ENCODE measurements at regions not wholly inside any gene's neighbourhood (a gene's known extent, or its start where the extent isn't known, plus 50 kb on each side); places are given as distances from the start of the nearest gene placed in this dataset.

DNA sequence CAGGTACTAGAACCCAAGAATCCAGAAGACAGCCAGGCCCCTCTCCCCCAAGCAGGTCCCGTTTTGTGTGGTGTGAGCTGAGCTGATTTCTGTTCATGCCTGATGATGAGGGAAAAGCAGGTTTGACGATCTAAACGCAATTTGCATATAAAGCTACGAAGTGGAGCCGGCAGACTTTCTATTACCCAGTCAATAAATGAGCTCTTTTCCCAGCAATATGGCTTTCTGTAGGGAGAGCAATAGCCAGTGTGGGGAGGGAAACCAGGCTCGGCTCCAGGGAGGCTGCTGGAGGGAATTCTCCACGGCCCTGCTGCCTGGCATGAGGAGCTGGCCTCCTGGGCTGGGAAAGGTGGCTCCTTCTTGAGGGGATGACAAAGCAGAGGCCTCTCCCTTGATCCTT lies 140.7 kb upstream of the AJAP1 start:
- no peaks in the 10 kb centered on the region for H3K27me3 ChIP-seq (ENCODE audit: control insufficient read depth, insufficient read depth, low read length, poor library complexity, severe bottlenecking)
- H3K4me3 ChIP-seq (ENCODE audit: insufficient read depth, low read depth, low read length): no peak overlapping the region
- H3K4me1 ChIP-seq (ENCODE audit: control insufficient read depth, insufficient read depth, low read length): no peaks in the 10 kb centered on the region
- H3K36me3 ChIP-seq (ENCODE audit: control insufficient read depth, insufficient read depth, low read length): no peaks in the 10 kb centered on the region
- WGBS, 2 experiments: 77 to 78% methylated on average over 7 of the region's 7 CpGs
- H3K27ac ChIP-seq (ENCODE audit: insufficient read depth, low read depth, low read length, poor library complexity, severe bottlenecking): no peak overlapping the region
- H3K9me3 ChIP-seq (ENCODE audit: control insufficient read depth, low read length): no peaks in the 10 kb centered on the region

DNA sequence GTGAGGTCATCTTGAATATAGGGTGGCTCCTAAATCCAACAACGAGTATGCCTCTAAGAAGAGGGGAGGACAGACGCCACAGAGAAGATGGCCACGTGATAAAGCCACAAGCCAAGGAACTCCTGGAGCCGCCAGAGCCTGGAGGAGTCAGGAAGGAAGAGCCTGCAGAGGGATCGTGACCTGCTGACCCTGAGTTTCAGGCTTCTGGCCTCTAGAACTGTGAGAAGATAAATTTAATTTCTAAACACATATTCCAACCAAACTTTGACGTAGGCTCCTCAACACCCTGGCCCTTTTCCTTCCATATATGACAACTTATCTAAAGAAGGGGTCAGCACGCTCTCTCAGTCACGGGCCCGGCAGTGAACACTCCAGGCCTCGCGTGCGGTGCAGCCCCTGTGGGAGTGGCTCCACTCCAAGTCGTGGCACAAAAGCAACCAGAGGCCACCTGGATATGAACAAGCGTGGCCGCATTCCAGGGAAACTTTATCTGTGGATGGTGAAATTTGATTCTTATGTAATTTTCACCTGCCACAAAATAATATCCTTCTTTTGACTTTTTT lies 138.6 kb upstream of the AJAP1 start:
- no peaks in the 10 kb centered on the region for H3K4me1 ChIP-seq (ENCODE audit: control insufficient read depth, insufficient read depth, low read length)
- H3K9me3 ChIP-seq (ENCODE audit: control insufficient read depth, low read length): no peaks in the 10 kb centered on the region
- WGBS, 2 experiments: 91% methylated on average over 15 of the region's 15 CpGs
- no peaks in the 10 kb centered on the region for H3K36me3 ChIP-seq (ENCODE audit: control insufficient read depth, insufficient read depth, low read length)
- H3K27ac ChIP-seq (ENCODE audit: insufficient read depth, low read depth, low read length, poor library complexity, severe bottlenecking): no peak overlapping the region
- H3K4me3 ChIP-seq (ENCODE audit: insufficient read depth, low read depth, low read length): no peak overlapping the region
- no peaks in the 10 kb centered on the region for H3K27me3 ChIP-seq (ENCODE audit: control insufficient read depth, insufficient read depth, low read length, poor library complexity, severe bottlenecking)

DNA sequence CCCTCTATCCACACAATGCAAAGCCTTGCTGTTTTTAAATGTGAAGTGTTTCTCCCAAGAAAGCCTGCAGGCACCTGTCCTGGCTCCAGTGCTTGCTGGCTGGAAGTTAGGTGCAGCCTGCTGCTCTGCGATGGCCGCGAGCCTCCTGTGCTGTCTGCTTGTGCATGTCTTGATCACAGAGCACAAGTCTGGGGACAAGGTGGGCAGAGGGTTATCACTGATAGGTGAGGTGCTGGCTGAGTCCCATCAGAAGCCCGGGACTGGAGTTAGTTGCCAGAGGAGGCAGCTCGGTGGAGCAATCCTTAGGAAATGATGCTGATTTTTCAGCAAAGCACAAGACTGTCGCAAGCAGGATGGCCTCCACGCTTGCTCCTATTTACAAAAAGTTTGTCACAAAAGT lies 137.8 kb upstream of the AJAP1 start:
- Histone ChIP-seq H3K27ac (ENCODE audit: insufficient read depth, low read depth, low read length, poor library complexity, severe bottlenecking) (no peak overlapping the region), H3K9me3 (ENCODE audit: control insufficient read depth, low read length) (no peaks in the 10 kb centered on the region), H3K4me1 (ENCODE audit: control insufficient read depth, insufficient read depth, low read length) (no peaks in the 10 kb centered on the region), H3K36me3 (ENCODE audit: control insufficient read depth, insufficient read depth, low read length) (no peaks in the 10 kb centered on the region), H3K27me3 (ENCODE audit: control insufficient read depth, insufficient read depth, low read length, poor library complexity, severe bottlenecking) (no peaks in the 10 kb centered on the region), H3K4me3 (ENCODE audit: insufficient read depth, low read depth, low read length) (no peak overlapping the region)
- 91 to 92% methylated on average over 7 of the region's 7 CpGs for WGBS, 2 experiments

DNA sequence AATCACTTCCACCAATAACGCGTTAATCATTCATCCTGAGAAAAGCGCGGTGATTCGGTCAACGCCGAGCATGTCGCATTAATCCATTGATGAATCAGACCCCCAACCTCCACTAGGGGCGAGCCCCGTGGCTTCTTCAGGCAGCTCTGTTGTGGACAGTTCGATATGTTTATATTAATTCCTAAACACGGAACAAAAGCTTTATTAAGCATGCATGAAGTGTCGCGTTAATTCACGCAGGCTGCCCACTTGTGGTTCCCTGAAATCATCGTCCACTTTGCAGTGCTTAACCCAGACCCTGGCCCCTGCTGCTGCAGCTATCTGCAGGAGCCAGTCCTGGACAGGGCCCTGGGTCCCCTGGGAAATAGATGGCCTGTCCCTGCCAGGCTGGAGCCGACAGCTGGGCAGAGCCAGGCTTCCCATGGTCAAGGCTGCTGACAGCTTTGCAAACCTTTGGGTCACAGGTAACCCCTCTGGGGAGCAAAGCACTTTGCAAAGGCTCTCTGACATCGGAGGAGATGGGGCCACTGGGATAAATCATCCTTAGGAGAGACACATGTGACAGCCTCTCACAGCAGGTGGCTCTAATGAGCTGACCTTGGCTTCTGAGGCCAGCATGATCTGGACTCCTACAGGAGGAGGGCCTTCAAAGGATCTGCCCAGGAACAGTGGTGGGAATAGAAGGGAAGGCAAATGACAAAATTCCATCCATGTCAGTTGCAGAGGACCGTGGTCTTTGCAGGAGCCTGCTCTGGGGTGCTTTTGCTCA lies 137.0 kb upstream of the AJAP1 start:
- Histone ChIP-seq H3K27ac (ENCODE audit: insufficient read depth, low read depth, low read length, poor library complexity, severe bottlenecking) (no peak overlapping the region), H3K36me3 (ENCODE audit: control insufficient read depth, insufficient read depth, low read length) (no peaks in the 10 kb centered on the region), H3K4me1 (ENCODE audit: control insufficient read depth, insufficient read depth, low read length) (no peaks in the 10 kb centered on the region), H3K4me3 (ENCODE audit: insufficient read depth, low read depth, low read length) (no peak overlapping the region), H3K9me3 (ENCODE audit: control insufficient read depth, low read length) (no peaks in the 10 kb centered on the region), H3K27me3 (ENCODE audit: control insufficient read depth, insufficient read depth, low read length, poor library complexity, severe bottlenecking) (no peaks in the 10 kb centered on the region)
- WGBS, 2 experiments: 92 to 93% methylated on average over 19 of the region's 19 CpGs

DNA sequence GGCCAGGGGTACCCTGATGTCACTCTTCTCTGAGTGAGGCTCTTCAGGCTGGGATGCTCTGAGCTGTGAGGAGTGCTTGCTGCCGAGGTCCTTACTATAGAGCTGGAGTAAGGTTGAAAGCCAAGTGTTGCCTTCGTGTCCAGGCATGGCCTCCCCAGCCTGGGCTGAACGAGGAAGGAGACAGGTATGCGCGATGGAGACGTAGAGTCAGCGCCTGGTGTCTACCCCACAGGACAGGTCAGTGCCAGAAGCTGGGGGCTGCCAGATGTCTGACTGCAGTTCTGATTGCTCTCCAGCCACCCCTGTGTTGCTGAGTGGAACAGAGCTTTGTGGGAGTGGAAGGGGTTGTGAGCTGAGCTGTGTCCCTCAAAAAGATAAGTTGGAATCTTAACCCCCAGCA lies 135.8 kb upstream of the AJAP1 start:
- Histone ChIP-seq H3K4me3 (ENCODE audit: insufficient read depth, low read depth, low read length) (no peak overlapping the region), H3K36me3 (ENCODE audit: control insufficient read depth, insufficient read depth, low read length) (no peaks in the 10 kb centered on the region), H3K4me1 (ENCODE audit: control insufficient read depth, insufficient read depth, low read length) (no peaks in the 10 kb centered on the region), H3K27ac (ENCODE audit: insufficient read depth, low read depth, low read length, poor library complexity, severe bottlenecking) (no peak overlapping the region), H3K27me3 (ENCODE audit: control insufficient read depth, insufficient read depth, low read length, poor library complexity, severe bottlenecking) (no peaks in the 10 kb centered on the region), H3K9me3 (ENCODE audit: control insufficient read depth, low read length) (no peaks in the 10 kb centered on the region)
- 88% methylated on average over 7 of the region's 7 CpGs for WGBS, 2 experiments

DNA sequence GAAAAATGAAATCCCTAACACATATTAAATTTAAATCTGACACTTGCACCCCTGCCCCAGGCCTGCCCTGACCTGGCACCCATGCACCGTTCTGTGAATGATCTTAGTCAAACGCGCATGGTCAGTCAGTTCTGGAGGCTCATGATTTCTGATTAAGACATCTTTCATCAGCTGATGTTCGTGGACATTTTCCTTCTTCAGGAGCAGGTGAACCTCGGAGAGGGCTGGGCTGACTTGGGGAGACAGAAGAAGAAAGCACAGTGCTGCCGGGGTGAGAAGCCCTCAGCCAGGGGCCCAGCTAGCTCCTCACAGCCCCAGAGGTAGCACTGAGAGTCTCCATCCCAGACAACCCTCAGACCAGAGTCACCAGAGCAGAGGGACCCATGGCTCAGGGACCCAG lies 134.5 kb upstream of the AJAP1 start:
- 92 to 95% methylated on average over 6 of the region's 6 CpGs for WGBS, 2 experiments
- Histone ChIP-seq H3K9me3 (ENCODE audit: control insufficient read depth, low read length) (no peaks in the 10 kb centered on the region), H3K4me3 (ENCODE audit: insufficient read depth, low read depth, low read length) (no peak overlapping the region), H3K27me3 (ENCODE audit: control insufficient read depth, insufficient read depth, low read length, poor library complexity, severe bottlenecking) (no peaks in the 10 kb centered on the region), H3K36me3 (ENCODE audit: control insufficient read depth, insufficient read depth, low read length) (no peaks in the 10 kb centered on the region), H3K4me1 (ENCODE audit: control insufficient read depth, insufficient read depth, low read length) (no peaks in the 10 kb centered on the region), H3K27ac (ENCODE audit: insufficient read depth, low read depth, low read length, poor library complexity, severe bottlenecking) (no peak overlapping the region)

DNA sequence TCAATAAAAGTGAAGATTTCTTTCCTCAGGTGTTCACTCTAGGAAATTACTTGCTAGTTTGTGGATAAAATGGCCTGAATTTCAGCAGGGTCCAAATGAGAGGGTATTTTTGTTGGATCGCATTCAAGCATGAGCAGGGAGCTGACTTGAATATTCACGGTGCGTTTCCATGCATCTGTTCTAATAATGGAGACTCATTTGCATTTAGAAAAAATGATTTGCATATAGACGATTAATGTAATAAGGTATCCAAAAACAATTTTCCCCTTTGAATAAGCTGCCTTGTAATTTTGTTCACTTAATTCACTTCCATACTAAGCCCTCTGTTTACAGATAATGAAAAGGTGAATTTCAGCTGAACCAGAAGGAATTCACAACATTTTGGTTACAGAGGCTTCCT lies 130.9 kb upstream of the AJAP1 start:
- no peaks in the 10 kb centered on the region for H3K36me3 ChIP-seq (ENCODE audit: control insufficient read depth, insufficient read depth, low read length)
- WGBS, 2 experiments: 94 to 95% methylated on average over 3 to 4 of the region's 4 CpGs
- H3K9me3 ChIP-seq (ENCODE audit: control insufficient read depth, low read length): no peaks in the 10 kb centered on the region
- no peaks in the 10 kb centered on the region for H3K4me1 ChIP-seq (ENCODE audit: control insufficient read depth, insufficient read depth, low read length)
- no peak overlapping the region for H3K27ac ChIP-seq (ENCODE audit: insufficient read depth, low read depth, low read length, poor library complexity, severe bottlenecking)
- H3K27me3 ChIP-seq (ENCODE audit: control insufficient read depth, insufficient read depth, low read length, poor library complexity, severe bottlenecking): no peaks in the 10 kb centered on the region
- H3K4me3 ChIP-seq (ENCODE audit: insufficient read depth, low read depth, low read length): no peak overlapping the region

DNA sequence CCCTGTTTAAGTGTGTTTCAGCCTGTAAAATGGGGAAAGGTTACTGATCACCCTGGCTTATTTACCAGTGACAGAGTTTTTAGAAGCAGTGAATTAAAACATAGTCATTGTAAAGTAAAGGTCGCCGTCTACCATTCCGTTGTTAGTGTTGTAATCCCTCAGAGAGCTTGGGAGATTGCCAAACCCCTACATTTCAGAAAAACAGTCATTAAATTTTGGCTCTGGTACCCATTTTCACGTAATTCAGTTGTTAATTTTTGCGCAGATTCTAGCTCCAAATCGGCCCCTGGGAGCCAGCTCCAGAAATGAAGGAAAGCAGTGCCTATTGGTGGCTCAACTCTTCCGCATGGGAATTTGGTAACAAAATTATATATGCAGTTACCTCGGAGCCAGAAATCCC lies 127.7 kb upstream of the AJAP1 start:
- no peaks in the 10 kb centered on the region for H3K36me3 ChIP-seq (ENCODE audit: control insufficient read depth, insufficient read depth, low read length)
- H3K27me3 ChIP-seq (ENCODE audit: control insufficient read depth, insufficient read depth, low read length, poor library complexity, severe bottlenecking): no peaks in the 10 kb centered on the region
- 90 to 95% methylated on average over 8 of the region's 8 CpGs for WGBS, 2 experiments
- H3K4me3 ChIP-seq (ENCODE audit: insufficient read depth, low read depth, low read length): no peak overlapping the region
- H3K9me3 ChIP-seq (ENCODE audit: control insufficient read depth, low read length): no peaks in the 10 kb centered on the region
- H3K4me1 ChIP-seq (ENCODE audit: control insufficient read depth, insufficient read depth, low read length): no peaks in the 10 kb centered on the region
- no peak overlapping the region for H3K27ac ChIP-seq (ENCODE audit: insufficient read depth, low read depth, low read length, poor library complexity, severe bottlenecking)

DNA sequence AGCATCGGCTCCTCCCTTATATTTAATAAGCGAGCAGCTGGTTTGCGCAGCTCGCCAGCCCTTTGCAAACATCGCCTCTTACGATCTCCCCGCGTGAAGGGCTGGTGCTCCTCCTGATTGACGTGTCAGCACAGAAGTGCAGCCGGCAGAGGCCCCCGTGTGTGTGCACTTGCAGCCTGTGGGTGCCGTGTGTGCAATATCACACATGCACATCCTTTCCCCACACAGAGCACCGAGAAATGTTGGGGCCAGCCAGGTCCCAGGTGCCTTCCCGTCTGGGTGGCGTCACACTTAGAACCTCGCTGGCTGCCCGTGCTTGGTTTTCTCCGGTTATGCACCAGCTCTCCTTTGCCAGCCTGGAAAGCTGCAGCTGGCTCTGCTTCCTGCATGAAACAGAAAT lies 126.6 kb upstream of the AJAP1 start:
- no peaks in the 10 kb centered on the region for H3K9me3 ChIP-seq (ENCODE audit: control insufficient read depth, low read length)
- no peak overlapping the region for H3K4me3 ChIP-seq (ENCODE audit: insufficient read depth, low read depth, low read length)
- H3K4me1 ChIP-seq (ENCODE audit: control insufficient read depth, insufficient read depth, low read length): no peaks in the 10 kb centered on the region
- H3K36me3 ChIP-seq (ENCODE audit: control insufficient read depth, insufficient read depth, low read length): no peaks in the 10 kb centered on the region
- no peak overlapping the region for H3K27ac ChIP-seq (ENCODE audit: insufficient read depth, low read depth, low read length, poor library complexity, severe bottlenecking)
- WGBS, 2 experiments: 89 to 92% methylated on average over 18 of the region's 18 CpGs
- no peaks in the 10 kb centered on the region for H3K27me3 ChIP-seq (ENCODE audit: control insufficient read depth, insufficient read depth, low read length, poor library complexity, severe bottlenecking)

DNA sequence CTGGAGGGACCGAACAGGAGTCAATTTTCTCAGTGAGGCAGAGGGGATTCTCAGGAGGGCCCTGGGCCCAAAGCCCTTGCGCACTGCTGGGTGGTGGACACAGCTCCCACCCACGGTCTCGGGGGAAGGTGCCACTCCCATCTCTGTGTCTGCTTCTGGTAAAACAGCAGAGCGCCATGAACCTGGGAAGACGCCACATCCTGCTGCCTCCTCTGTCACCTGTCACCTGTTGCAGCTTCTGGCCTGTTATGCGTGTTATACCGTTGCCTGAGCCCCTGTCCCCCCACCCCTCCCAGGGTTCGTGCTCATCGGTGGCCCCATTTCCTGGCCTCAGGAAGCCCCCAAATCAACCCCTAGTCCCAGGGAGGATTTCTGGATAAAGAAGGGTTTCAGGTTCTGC lies 125.8 kb upstream of the AJAP1 start:
- H3K27ac ChIP-seq (ENCODE audit: insufficient read depth, low read depth, low read length, poor library complexity, severe bottlenecking): no peak overlapping the region
- H3K4me1 ChIP-seq (ENCODE audit: control insufficient read depth, insufficient read depth, low read length): no peaks in the 10 kb centered on the region
- no peaks in the 10 kb centered on the region for H3K36me3 ChIP-seq (ENCODE audit: control insufficient read depth, insufficient read depth, low read length)
- no peaks in the 10 kb centered on the region for H3K27me3 ChIP-seq (ENCODE audit: control insufficient read depth, insufficient read depth, low read length, poor library complexity, severe bottlenecking)
- WGBS, 2 experiments: 88 to 89% methylated on average over 10 of the region's 10 CpGs
- no peak overlapping the region for H3K4me3 ChIP-seq (ENCODE audit: insufficient read depth, low read depth, low read length)
- no peaks in the 10 kb centered on the region for H3K9me3 ChIP-seq (ENCODE audit: control insufficient read depth, low read length)
